Gastroesophageal sphincter (tissue), 3 donors: ENCODE measurements at regions not wholly inside any gene's neighbourhood (a gene's known extent, or its start where the extent isn't known, plus 50 kb on each side); places are given as distances from the start of the nearest gene placed in this dataset.

Experiments used
- CTCF ChIP-seq, 4 experiments: fragments of 200-600 bp in 2 of 4; fragments of 450-650 bp in 2 of 4; sonication (generic) in 1 of 4; IDR thresholded peaks; one replicate each; pipeline ENCODE4 v1.5.1; 2017 to 2019; ENCODE audit warnings: antibody characterized with exemption in 4 of 4, mild to moderate bottlenecking in 2 of 4, moderate library complexity in 2 of 4
- POLR2A ChIP-seq, 2 donors: fragments of 450-650 bp; IDR thresholded peaks; one replicate each; pipeline ENCODE4 v1.6.1; 2017; ENCODE audit warnings: antibody characterized with exemption in 2 of 2, mild to moderate bottlenecking in 2 of 2, moderate library complexity in 1 of 2
- POLR2AphosphoS5 ChIP-seq: sonication (generic); formaldehyde crosslinking; IDR thresholded peaks from one replicate; pipeline ENCODE4 v1.6.1; 2017; ENCODE audit warnings: antibody characterized with exemption

GRCh38 chr7:54109501-54109900 lies 432.7 kb upstream of the VSTM2A start:
- no peak for TF ChIP-seq CTCF (IDR thresholded peaks at IDR 0.05)
- TF ChIP-seq POLR2AphosphoS5: no peak
- no peak for TF ChIP-seq POLR2A (IDR thresholded peaks at IDR 0.05)
